ENCODE measurements at regions not wholly inside any gene's neighbourhood (a gene's known extent, or its start where the extent isn't known, plus 50 kb on each side); places are given as distances from the start of the nearest gene placed in this dataset.

GRCh38 chr20:10730629-10731183 lies 56.9 kb upstream of the JAG1 start:
- TF ChIP-seq POLR2A (IDR thresholded peaks at IDR 0.05; ENCODE audit: low read depth, low read length): no peak
- TF ChIP-seq POLR2AphosphoS5 (IDR thresholded peaks at IDR 0.05; ENCODE audit: low read depth, low read length): no peak
- TF ChIP-seq SPI1 (IDR thresholded peaks at IDR 0.05; ENCODE audit: low read depth, low read length): no peak
- TF ChIP-seq PAX5 (IDR thresholded peaks at IDR 0.05; ENCODE audit: insufficient read depth, low read length, severe bottlenecking): no peak
- no peak for TF ChIP-seq TAF1 (IDR thresholded peaks at IDR 0.05; ENCODE audit: low read depth, low read length)
